Stimulated activated CD8-positive, alpha-beta memory T cell treated with anti-CD3 and anti-CD28 coated beads, Interleukin-15, amount 100 ng/mL, for 48 hours (primary cell): ENCODE measurements at regions not wholly inside any gene's neighbourhood (a gene's known extent, or its start where the extent isn't known, plus 50 kb on each side); places are given as distances from the start of the nearest gene placed in this dataset.
"Not testable (repeated sequence)": the region's sequence is repeated elsewhere in the genome, so short reads cannot be mapped to it uniquely, and the experiment has no call there.

ENCODE experiments used
- DNase-seq, 2 donors: peaks; one replicate each; pipeline ENCODE4 v3.0.0-alpha.2; 2020; ENCODE audit warnings: low read depth in 2 of 2

- DNase-seq = no peak
Measured at GRCh38 chr14:53398616-53399015, 245.5 kb upstream of the DDHD1 start.

- not testable (repeated sequence) for DNase-seq
Measured at GRCh38 chr14:53395267-53395666, 242.1 kb upstream of the DDHD1 start.

GRCh38 chr14:53391631-53392285 is 238.6 kb upstream of the DDHD1 start:
- no peak for DNase-seq

GRCh38 chr14:53391156-53391555 is 238.0 kb upstream of the DDHD1 start:
- no peak for DNase-seq

GRCh38 chr14:53390008-53390407 is 236.9 kb upstream of the DDHD1 start:
- no peak for DNase-seq

GRCh38 chr14:53389202-53389601 is 236.1 kb upstream of the DDHD1 start:
- no peak for DNase-seq

GRCh38 chr14:53386362-53386761 is 233.2 kb upstream of the DDHD1 start:
- DNase-seq = no peak

- DNase-seq = no peak
Measured at GRCh38 chr14:53384536-53384935, 231.4 kb upstream of the DDHD1 start.

GRCh38 chr14:53384073-53384472 is 230.9 kb upstream of the DDHD1 start:
- DNase-seq = no peak

GRCh38 chr14:53381895-53382294 is 228.8 kb upstream of the DDHD1 start:
- no peak for DNase-seq

- DNase-seq = no peak
Measured at GRCh38 chr14:53380867-53381225, 227.7 kb upstream of the DDHD1 start.

GRCh38 chr14:53380052-53380866 is 227.1 kb upstream of the DDHD1 start:
- DNase-seq = no peak

GRCh38 chr14:53378142-53378541 is 225.0 kb upstream of the DDHD1 start:
- DNase-seq = no peak

GRCh38 chr14:53376064-53376463 is 222.9 kb upstream of the DDHD1 start:
- DNase-seq = no peak

- DNase-seq = no peak
Measured at GRCh38 chr14:53375599-53375998, 222.5 kb upstream of the DDHD1 start.

GRCh38 chr14:53368711-53369201 is 215.6 kb upstream of the DDHD1 start:
- no peak for DNase-seq

- DNase-seq = no peak
Measured at GRCh38 chr14:53368066-53368465, 214.9 kb upstream of the DDHD1 start.

GRCh38 chr14:53367644-53368026 is 214.5 kb upstream of the DDHD1 start:
- no peak for DNase-seq

GRCh38 chr14:53365486-53366130 is 212.5 kb upstream of the DDHD1 start:
- no peak for DNase-seq

- DNase-seq = not testable (repeated sequence)
Measured at GRCh38 chr14:53362916-53363315, 209.8 kb upstream of the DDHD1 start.

- no peak for DNase-seq
Measured at GRCh38 chr14:53360829-53361228, 207.7 kb upstream of the DDHD1 start.

- no peak for DNase-seq
Measured at GRCh38 chr14:53358166-53358565, 205.0 kb upstream of the DDHD1 start.
